Glutamatergic neuron (in vitro differentiated cells): ENCODE measurements at regions not wholly inside any gene's neighbourhood (a gene's known extent, or its start where the extent isn't known, plus 50 kb on each side); places are given as distances from the start of the nearest gene placed in this dataset.

Source experiments
- DNase-seq: peaks from one replicate; pipeline ENCODE4 v3.0.0; 2022
- H3K27ac Mint-ChIP-seq: one replicate; pipeline ENCODE4 v1.8.0; 2020; ENCODE audit warnings: mild to moderate bottlenecking, mixed read lengths, inconsistent platforms; ENCODE audit not compliant: unreplicated experiment
- H3K27me3 Mint-ChIP-seq: one replicate; pipeline ENCODE4 v1.8.0; 2020; ENCODE audit warnings: mild to moderate bottlenecking, moderate library complexity, mixed read lengths, inconsistent platforms; ENCODE audit not compliant: unreplicated experiment
- H3K36me3 Mint-ChIP-seq: one replicate; pipeline ENCODE4 v1.8.0; 2020; ENCODE audit warnings: mild to moderate bottlenecking, mixed read lengths, inconsistent platforms; ENCODE audit not compliant: unreplicated experiment
- H3K4me1 Mint-ChIP-seq: one replicate; pipeline ENCODE4 v1.8.0; 2020; ENCODE audit warnings: mild to moderate bottlenecking, low read depth, mixed read lengths, inconsistent platforms; ENCODE audit not compliant: unreplicated experiment
- H3K4me3 Mint-ChIP-seq: one replicate; pipeline ENCODE4 v1.8.0; 2020; ENCODE audit warnings: mild to moderate bottlenecking, mixed read lengths, inconsistent platforms; ENCODE audit not compliant: unreplicated experiment
- H3K9me3 Mint-ChIP-seq: one replicate; pipeline ENCODE4 v1.8.0; 2020; ENCODE audit warnings: mild to moderate bottlenecking, moderate library complexity, mixed read lengths, inconsistent platforms; ENCODE audit not compliant: unreplicated experiment
- CTCF ChIP-seq: fragments of 200-600 bp; sonication (generic); IDR thresholded peaks from one replicate; pipeline ENCODE4 v1.5.0; 2021; ENCODE audit not compliant: partially characterized antibody, unreplicated experiment

GRCh38 chr9:75644649-75645048, 245.8 kb upstream of the PCSK5 start:
- Mint-ChIP-seq H3K27ac (no peak overlapping the region), H3K4me3 (no peak overlapping the region), H3K27me3 (no peaks in the 10 kb centered on the region), H3K36me3 (no peaks in the 10 kb centered on the region), H3K9me3 (no peaks in the 10 kb centered on the region), H3K4me1 (peaks cover 5% of the 10 kb centered on the region)
- DNase-seq: no peak
- no peak for TF ChIP-seq CTCF

- no peak for TF ChIP-seq CTCF
- H3K27ac Mint-ChIP-seq: no peak overlapping the region
- no peak for DNase-seq
- H3K9me3 Mint-ChIP-seq: no peaks in the 10 kb centered on the region
- peaks cover 2% of the 10 kb centered on the region for H3K4me1 Mint-ChIP-seq
- no peaks in the 10 kb centered on the region for H3K27me3 Mint-ChIP-seq
- H3K36me3 Mint-ChIP-seq: no peaks in the 10 kb centered on the region
- H3K4me3 Mint-ChIP-seq: no peak overlapping the region
Observed at GRCh38 chr9:75648034-75648433, 242.4 kb upstream of the PCSK5 start.

- Mint-ChIP-seq H3K27ac (no peak overlapping the region), H3K9me3 (no peaks in the 10 kb centered on the region), H3K36me3 (no peaks in the 10 kb centered on the region), H3K4me3 (no peak overlapping the region), H3K27me3 (no peaks in the 10 kb centered on the region), H3K4me1 (peaks cover 2% of the 10 kb centered on the region)
- no peak for DNase-seq
- TF ChIP-seq CTCF: no peak
Observed at GRCh38 chr9:75649060-75649459, 241.4 kb upstream of the PCSK5 start.

- DNase-seq: no peak
- Mint-ChIP-seq H3K27ac (no peak overlapping the region), H3K9me3 (no peaks in the 10 kb centered on the region), H3K4me3 (no peak overlapping the region), H3K36me3 (no peaks in the 10 kb centered on the region), H3K27me3 (no peaks in the 10 kb centered on the region), H3K4me1 (peaks cover 2% of the 10 kb centered on the region)
- no peak for TF ChIP-seq CTCF
Observed at GRCh38 chr9:75651709-75652108, 238.8 kb upstream of the PCSK5 start.

GRCh38 chr9:75653335-75653734, 237.1 kb upstream of the PCSK5 start:
- Mint-ChIP-seq H3K27ac (no peak overlapping the region), H3K36me3 (no peaks in the 10 kb centered on the region), H3K27me3 (no peaks in the 10 kb centered on the region), H3K9me3 (no peaks in the 10 kb centered on the region), H3K4me1 (peaks cover 2% of the 10 kb centered on the region), H3K4me3 (no peak overlapping the region)
- no peak for DNase-seq
- no peak for TF ChIP-seq CTCF
